ENCODE measurements at regions not wholly inside any gene's neighbourhood (a gene's known extent, or its start where the extent isn't known, plus 50 kb on each side); places are given as distances from the start of the nearest gene placed in this dataset.

DNA sequence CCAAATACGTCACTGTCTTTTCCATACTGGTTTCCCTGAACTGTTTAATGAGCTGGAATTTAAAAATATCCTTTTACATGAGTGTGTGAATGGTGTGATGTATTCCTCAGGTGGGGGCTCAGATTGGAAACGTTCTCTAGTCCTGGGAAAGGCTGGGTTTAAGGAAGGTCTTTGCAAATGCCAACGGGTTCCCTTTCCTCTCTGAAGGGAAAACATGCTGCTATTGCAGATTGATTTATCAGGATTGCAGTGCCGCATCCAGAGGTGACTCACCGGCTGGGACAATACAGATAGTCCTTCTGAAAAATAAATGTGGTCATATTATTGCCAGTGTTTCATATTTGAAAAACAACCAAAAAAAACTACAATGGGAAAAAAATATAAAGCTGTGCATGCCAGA lies 193.1 kb upstream of the FLRT2 start:
- Histone ChIP-seq H3K23ac (ENCODE audit: low read length in 2 of 2) (no peak overlapping the region), H2BK120ac (ENCODE audit: low read depth, low read length) (no peak overlapping the region), H3K27me3 (ENCODE audit: control insufficient read depth in 1 of 2, insufficient read depth in 1 of 2, low read length in 2 of 2) (no peaks in the 10 kb centered on the region), H2AFZ (ENCODE audit: low read depth, low read length) (no peak overlapping the region), H3K27ac (ENCODE audit: low read length, poor library complexity, severe bottlenecking) (no peak overlapping the region), H3K4me1 (ENCODE audit: control insufficient read depth, insufficient read depth, low read depth, low read length) (no peaks in the 10 kb centered on the region), H3K4me3 (ENCODE audit: insufficient read depth in 1 of 2, low read depth in 1 of 2, low read length in 2 of 2) (no peak overlapping the region), H4K91ac (ENCODE audit: low read length) (no peak overlapping the region), H2BK5ac (ENCODE audit: low read depth, low read length, poor library complexity, severe bottlenecking) (no peak overlapping the region), H3K36me3 (ENCODE audit: control insufficient read depth in 1 of 2, insufficient read depth in 2 of 2, low read depth in 1 of 2, low read length in 2 of 2) (no peaks in the 10 kb centered on the region), H2BK15ac (ENCODE audit: low read depth, poor library complexity, severe bottlenecking) (no peak overlapping the region), H3K14ac (ENCODE audit: low read length in 2 of 2) (no peak overlapping the region), H3K4ac (ENCODE audit: low read depth in 1 of 2, low read length in 2 of 2) (peak overlapping the region in 1 of 2 experiments; percentile 67), H4K8ac (ENCODE audit: low read length) (no peak overlapping the region), H2AK5ac (ENCODE audit: low read length, severe bottlenecking) (no peak overlapping the region), H3K9ac (ENCODE audit: low read length) (no peak overlapping the region), H3K18ac (ENCODE audit: low read depth in 1 of 2, low read length in 2 of 2) (no peak overlapping the region), H3K4me2 (ENCODE audit: low read length, poor library complexity, severe bottlenecking) (no peak overlapping the region), H3K79me1 (replicated peaks; ENCODE audit: low read length, poor library complexity, severe bottlenecking) (no peaks in the 10 kb centered on the region), H2BK12ac (ENCODE audit: low read length in 2 of 2) (no peak overlapping the region), H3K9me3 (ENCODE audit: control insufficient read depth, low read length) (no peaks in the 10 kb centered on the region)
- no peak for DNase-seq
- WGBS, result 73% methylated on average over 3 of the region's 5 CpGs

DNA sequence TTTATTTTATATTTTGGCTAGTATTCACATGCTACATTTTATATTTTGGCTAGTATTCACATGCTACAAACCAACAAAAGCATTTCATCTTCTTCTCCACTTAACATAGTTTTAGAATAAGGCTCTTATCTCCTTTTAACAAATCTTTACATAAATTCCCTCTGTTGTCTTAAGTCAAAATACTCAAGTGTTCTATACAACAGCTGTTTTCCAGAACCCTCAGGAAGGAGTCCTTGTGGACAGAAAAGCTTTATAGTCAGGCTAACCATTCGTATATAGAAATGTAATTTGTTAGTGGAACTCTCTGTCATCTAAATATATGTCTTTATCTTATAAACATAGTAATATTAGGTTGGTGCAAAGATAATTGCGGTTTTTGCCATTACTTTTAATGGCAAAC lies 191.0 kb upstream of the FLRT2 start:
- Histone ChIP-seq H3K27me3 (ENCODE audit: control insufficient read depth in 1 of 2, insufficient read depth in 1 of 2, low read length in 2 of 2) (no peaks in the 10 kb centered on the region), H3K18ac (ENCODE audit: low read depth in 1 of 2, low read length in 2 of 2) (no peak overlapping the region)

DNA sequence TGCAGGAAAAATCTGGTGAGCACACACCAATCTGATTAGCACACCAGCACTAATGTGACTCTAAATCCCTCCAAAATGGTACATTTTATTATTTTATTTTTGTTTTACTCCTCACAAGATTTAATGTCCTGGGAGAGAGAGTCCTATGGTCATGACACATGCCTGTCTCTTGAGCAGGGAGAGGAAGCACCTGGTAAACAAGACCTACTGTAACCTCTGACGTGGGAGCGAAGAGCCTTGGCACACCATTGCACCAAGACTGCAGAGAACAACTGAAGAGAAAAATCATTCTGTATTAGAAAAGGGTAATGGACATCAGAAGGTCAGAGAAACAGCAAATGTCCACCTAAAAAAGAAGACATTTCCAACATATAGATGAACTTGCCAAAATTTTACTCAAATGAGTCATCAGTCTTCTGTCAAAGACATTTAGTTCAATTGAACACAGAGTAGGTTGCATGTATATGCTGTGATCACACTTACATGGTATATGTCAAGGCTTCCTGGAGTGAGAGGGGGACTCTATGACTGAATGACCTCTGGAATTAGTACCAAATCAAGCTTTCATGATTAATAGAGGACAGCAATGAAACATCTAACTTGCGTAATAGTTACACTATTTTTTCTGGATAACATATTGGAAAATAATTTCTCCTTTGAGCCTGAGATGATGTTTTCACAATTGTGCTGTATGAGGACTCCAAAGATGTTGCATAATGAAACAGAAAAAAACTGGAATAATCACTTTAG lies 186.9 kb upstream of the FLRT2 start:
- H3K4ac ChIP-seq (ENCODE audit: low read depth in 1 of 2, low read length in 2 of 2), result no peak overlapping the region
- H2AFZ ChIP-seq (ENCODE audit: low read depth, low read length), result no peak overlapping the region
- H3K36me3 ChIP-seq (ENCODE audit: control insufficient read depth in 1 of 2, insufficient read depth in 2 of 2, low read depth in 1 of 2, low read length in 2 of 2), result no peaks in the 10 kb centered on the region
- H2BK120ac ChIP-seq (ENCODE audit: low read depth, low read length), result no peak overlapping the region
- no peaks in the 10 kb centered on the region for H3K4me1 ChIP-seq (ENCODE audit: control insufficient read depth, insufficient read depth, low read depth, low read length)
- H4K8ac ChIP-seq (ENCODE audit: low read length), result no peak overlapping the region
- no peak overlapping the region for H4K91ac ChIP-seq (ENCODE audit: low read length)
- H3K14ac ChIP-seq (ENCODE audit: low read length in 2 of 2), result no peak overlapping the region
- 90% methylated on average over 2 of the region's 3 CpGs for WGBS
- DNase-seq, result no peak
- no peak overlapping the region for H3K23ac ChIP-seq (ENCODE audit: low read length in 2 of 2)
- no peaks in the 10 kb centered on the region for H3K9me3 ChIP-seq (ENCODE audit: control insufficient read depth, low read length)
- no peak overlapping the region for H2AK5ac ChIP-seq (ENCODE audit: low read length, severe bottlenecking)
- H2BK5ac ChIP-seq (ENCODE audit: low read depth, low read length, poor library complexity, severe bottlenecking), result no peak overlapping the region
- no peak overlapping the region for H2BK15ac ChIP-seq (ENCODE audit: low read depth, poor library complexity, severe bottlenecking)
- H3K18ac ChIP-seq (ENCODE audit: low read depth in 1 of 2, low read length in 2 of 2), result no peak overlapping the region
- H2BK12ac ChIP-seq (ENCODE audit: low read length in 2 of 2), result no peak overlapping the region
- H3K4me2 ChIP-seq (ENCODE audit: low read length, poor library complexity, severe bottlenecking), result no peak overlapping the region
- no peak overlapping the region for H3K27ac ChIP-seq (ENCODE audit: low read length, poor library complexity, severe bottlenecking)
- H3K4me3 ChIP-seq (ENCODE audit: insufficient read depth in 1 of 2, low read depth in 1 of 2, low read length in 2 of 2), result no peak overlapping the region
- no peak overlapping the region for H3K9ac ChIP-seq (ENCODE audit: low read length)
- H3K79me1 ChIP-seq (replicated peaks; ENCODE audit: low read length, poor library complexity, severe bottlenecking), result no peaks in the 10 kb centered on the region
- no peaks in the 10 kb centered on the region for H3K27me3 ChIP-seq (ENCODE audit: control insufficient read depth in 1 of 2, insufficient read depth in 1 of 2, low read length in 2 of 2)

More for the DNA sequence above, 191.0 kb upstream of the FLRT2 start:
- no CpG with 5 or more reads among the region's 2 CpGs for WGBS
- no peak overlapping the region for H4K91ac ChIP-seq (ENCODE audit: low read length)
- no peak overlapping the region for H3K23ac ChIP-seq (ENCODE audit: low read length in 2 of 2)
- no peak overlapping the region for H2BK12ac ChIP-seq (ENCODE audit: low read length in 2 of 2)
- no peak overlapping the region for H2AK5ac ChIP-seq (ENCODE audit: low read length, severe bottlenecking)
- H2AFZ ChIP-seq (ENCODE audit: low read depth, low read length), result no peak overlapping the region
- no peak overlapping the region for H3K27ac ChIP-seq (ENCODE audit: low read length, poor library complexity, severe bottlenecking)
- H3K36me3 ChIP-seq (ENCODE audit: control insufficient read depth in 1 of 2, insufficient read depth in 2 of 2, low read depth in 1 of 2, low read length in 2 of 2), result no peaks in the 10 kb centered on the region
- no peak overlapping the region for H3K4ac ChIP-seq (ENCODE audit: low read depth in 1 of 2, low read length in 2 of 2)
- H4K8ac ChIP-seq (ENCODE audit: low read length), result no peak overlapping the region
- H3K79me1 ChIP-seq (replicated peaks; ENCODE audit: low read length, poor library complexity, severe bottlenecking), result no peaks in the 10 kb centered on the region
- no peak overlapping the region for H3K9ac ChIP-seq (ENCODE audit: low read length)
- H3K4me3 ChIP-seq (ENCODE audit: insufficient read depth in 1 of 2, low read depth in 1 of 2, low read length in 2 of 2), result no peak overlapping the region
- peak; percentile 3 for DNase-seq
- H2BK5ac ChIP-seq (ENCODE audit: low read depth, low read length, poor library complexity, severe bottlenecking), result no peak overlapping the region
- no peak overlapping the region for H2BK120ac ChIP-seq (ENCODE audit: low read depth, low read length)
- no peak overlapping the region for H3K14ac ChIP-seq (ENCODE audit: low read length in 2 of 2)
- H3K9me3 ChIP-seq (ENCODE audit: control insufficient read depth, low read length), result no peaks in the 10 kb centered on the region
- H3K4me2 ChIP-seq (ENCODE audit: low read length, poor library complexity, severe bottlenecking), result no peak overlapping the region
- no peaks in the 10 kb centered on the region for H3K4me1 ChIP-seq (ENCODE audit: control insufficient read depth, insufficient read depth, low read depth, low read length)
- no peak overlapping the region for H2BK15ac ChIP-seq (ENCODE audit: low read depth, poor library complexity, severe bottlenecking)

DNA sequence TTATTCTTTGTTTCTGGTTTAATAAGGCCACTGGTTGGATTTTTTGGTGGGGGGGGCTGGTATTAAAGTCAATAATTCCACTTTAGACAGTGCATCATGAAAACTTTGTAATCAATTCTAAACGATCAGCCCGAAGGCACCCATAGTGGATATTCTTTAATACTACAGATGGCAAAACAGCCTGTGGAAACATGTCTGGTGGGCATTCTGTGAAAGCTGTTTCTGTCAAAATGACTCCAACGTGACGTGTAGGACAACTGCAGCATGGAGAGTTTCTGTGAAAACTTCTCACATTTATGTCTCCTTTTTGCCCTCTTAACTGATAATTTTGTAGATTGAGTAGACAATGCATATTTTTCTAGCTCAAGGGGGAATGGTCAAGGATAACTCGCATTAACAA lies 185.8 kb upstream of the FLRT2 start:
- Histone ChIP-seq H2AK5ac (ENCODE audit: low read length, severe bottlenecking) (no peak overlapping the region), H2BK120ac (ENCODE audit: low read depth, low read length) (no peak overlapping the region), H3K9ac (ENCODE audit: low read length) (no peak overlapping the region), H2AFZ (ENCODE audit: low read depth, low read length) (no peak overlapping the region), H3K36me3 (ENCODE audit: control insufficient read depth in 1 of 2, insufficient read depth in 2 of 2, low read depth in 1 of 2, low read length in 2 of 2) (no peaks in the 10 kb centered on the region), H3K27me3 (ENCODE audit: control insufficient read depth in 1 of 2, insufficient read depth in 1 of 2, low read length in 2 of 2) (no peaks in the 10 kb centered on the region), H3K27ac (ENCODE audit: low read length, poor library complexity, severe bottlenecking) (no peak overlapping the region), H2BK15ac (ENCODE audit: low read depth, poor library complexity, severe bottlenecking) (no peak overlapping the region), H3K9me3 (ENCODE audit: control insufficient read depth, low read length) (no peaks in the 10 kb centered on the region), H3K79me1 (replicated peaks; ENCODE audit: low read length, poor library complexity, severe bottlenecking) (no peaks in the 10 kb centered on the region), H4K91ac (ENCODE audit: low read length) (no peak overlapping the region), H3K23ac (ENCODE audit: low read length in 2 of 2) (no peak overlapping the region), H4K8ac (ENCODE audit: low read length) (no peak overlapping the region), H3K4me3 (ENCODE audit: insufficient read depth in 1 of 2, low read depth in 1 of 2, low read length in 2 of 2) (no peak overlapping the region), H3K4ac (ENCODE audit: low read depth in 1 of 2, low read length in 2 of 2) (no peak overlapping the region), H3K4me1 (ENCODE audit: control insufficient read depth, insufficient read depth, low read depth, low read length) (no peaks in the 10 kb centered on the region), H2BK12ac (ENCODE audit: low read length in 2 of 2) (no peak overlapping the region), H3K4me2 (ENCODE audit: low read length, poor library complexity, severe bottlenecking) (no peak overlapping the region), H3K14ac (ENCODE audit: low read length in 2 of 2) (no peak overlapping the region), H3K18ac (ENCODE audit: low read depth in 1 of 2, low read length in 2 of 2) (no peak overlapping the region), H2BK5ac (ENCODE audit: low read depth, low read length, poor library complexity, severe bottlenecking) (no peak overlapping the region)
- DNase-seq, result no peak
- 100% methylated on average over 2 of the region's 5 CpGs for WGBS
